HTR-8/SVneo (cell line): ENCODE measurements at regions not wholly inside any gene's neighbourhood (a gene's known extent, or its start where the extent isn't known, plus 50 kb on each side); places are given as distances from the start of the nearest gene placed in this dataset.

Experiments used
- DNase-seq: peaks from one replicate; pipeline ENCODE4 v3.0.0; 2011; ENCODE audit warnings: low spot score, mixed read lengths; ENCODE audit not compliant: insufficient read length
- FAIRE-seq: peaks from 2 replicates; lab custom pipeline; 2011; peaks lifted over from hg19 to GRCh38; lab: Jason Lieb, UNC

DNA sequence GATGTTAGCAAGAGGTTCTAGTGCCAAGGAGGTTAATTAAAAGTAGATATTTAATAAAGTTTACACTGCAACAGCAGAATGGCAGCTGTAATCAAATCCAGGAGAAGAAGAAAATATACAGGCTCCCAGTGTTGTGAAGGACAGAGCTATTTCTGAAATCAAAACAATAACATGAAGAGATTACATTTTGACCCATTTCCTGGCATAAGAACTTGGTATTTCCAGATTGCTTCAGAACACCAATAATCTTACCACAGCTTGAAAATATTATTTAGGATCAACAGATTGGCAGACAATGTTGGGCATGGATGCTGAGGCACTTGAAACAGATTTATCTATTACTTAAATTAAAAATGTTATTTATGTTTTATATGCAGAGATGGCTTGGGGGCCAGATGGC lies 692.5 kb downstream of the KCNA4 start:
- DNase-seq (no peak), FAIRE-seq (no peak)

GRCh38 chr11:29321293-29322132 lies 695.3 kb downstream of the KCNA4 start:
- FAIRE-seq, result peak; percentile 85
- no peak for DNase-seq

DNA sequence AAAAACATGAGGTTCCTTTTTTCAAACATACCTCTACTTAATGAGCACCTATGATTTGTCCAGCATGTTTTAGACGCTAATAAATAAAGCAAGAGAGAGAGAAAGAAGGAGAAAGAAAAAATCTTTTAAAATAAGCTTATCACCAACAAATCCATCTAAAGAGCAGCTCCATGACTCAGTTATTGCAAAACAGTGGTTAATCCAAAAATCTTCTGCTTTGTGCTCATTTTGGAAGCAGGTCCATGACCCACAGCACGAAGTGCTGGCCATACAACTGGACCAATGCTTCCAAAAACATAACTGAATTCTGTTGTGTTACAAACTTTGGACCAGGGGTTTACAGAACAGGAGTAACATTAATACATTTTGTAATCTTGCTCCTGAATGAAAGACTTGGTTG lies 696.6 kb downstream of the KCNA4 start:
- FAIRE-seq (no peak), DNase-seq (no peak)

DNA sequence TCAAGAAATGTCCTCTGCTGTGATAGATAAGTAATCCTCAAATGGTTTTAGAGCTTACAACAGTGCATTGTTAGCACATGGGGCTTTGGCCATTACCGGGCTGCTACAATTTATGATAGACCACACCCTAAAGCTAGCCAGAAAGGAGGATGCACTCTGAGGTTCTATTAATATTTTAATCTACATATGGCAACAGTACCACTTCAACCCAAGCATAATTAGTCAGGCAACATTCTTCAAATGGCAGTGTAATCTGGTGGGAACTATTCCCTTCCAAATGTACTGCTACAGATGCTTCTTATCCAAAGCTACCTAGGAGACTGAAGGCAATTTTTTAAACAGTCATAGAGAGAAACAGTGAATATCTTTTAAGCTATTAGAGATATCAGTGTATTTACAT lies 697.6 kb downstream of the KCNA4 start:
- no peak for FAIRE-seq
- no peak for DNase-seq

- DNase-seq, result no peak
- FAIRE-seq, result peak; percentile 33
Observed at GRCh38 chr11:29318134-29318845, 698.5 kb downstream of the KCNA4 start.

GRCh38 chr11:29317694-29318093 lies 699.1 kb downstream of the KCNA4 start:
- DNase-seq, result no peak
- no peak for FAIRE-seq

DNA sequence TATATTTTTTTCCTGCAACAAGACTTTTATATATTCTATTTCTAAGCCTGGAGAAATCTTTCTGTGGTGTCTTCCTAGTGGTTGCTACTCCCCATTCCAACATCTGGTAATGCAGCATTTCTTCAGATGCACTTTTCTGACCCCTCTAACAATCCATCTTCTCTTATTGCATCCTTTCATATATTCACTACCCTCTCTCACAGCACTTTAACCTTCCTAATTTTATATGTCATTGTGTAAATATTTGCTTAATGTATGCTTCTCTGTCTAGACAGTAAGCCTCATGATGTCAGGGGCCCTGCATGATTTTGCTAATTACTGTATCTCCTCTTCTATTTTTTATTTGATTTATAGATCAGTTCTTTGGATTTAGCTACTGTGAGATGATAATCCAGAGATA lies 701.6 kb downstream of the KCNA4 start:
- FAIRE-seq, result no peak

DNA sequence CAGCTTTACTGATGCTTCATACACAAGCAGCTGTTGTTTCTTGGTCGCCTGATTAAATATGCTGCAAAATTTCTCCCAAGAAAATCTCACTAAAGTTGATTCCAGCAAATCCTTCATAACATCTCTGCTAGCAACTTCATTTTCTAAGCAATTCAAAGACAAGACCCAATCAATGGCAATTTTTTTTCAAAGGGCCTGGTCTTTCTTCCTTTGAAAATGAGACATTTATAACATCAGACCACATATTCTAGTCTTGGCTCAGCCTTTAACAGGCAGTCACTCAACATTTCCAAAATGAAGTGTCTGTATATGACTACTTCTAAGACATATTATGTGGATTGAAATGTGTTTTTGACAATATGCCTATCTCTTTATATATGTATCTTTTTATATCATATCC lies 702.6 kb downstream of the KCNA4 start:
- no peak for DNase-seq
- FAIRE-seq, result no peak

More for the DNA sequence above, 701.6 kb downstream of the KCNA4 start:
- DNase-seq, result no peak

- DNase-seq, result no peak
- no peak for FAIRE-seq
Observed at GRCh38 chr11:29312812-29313211, 704.0 kb downstream of the KCNA4 start.

DNA sequence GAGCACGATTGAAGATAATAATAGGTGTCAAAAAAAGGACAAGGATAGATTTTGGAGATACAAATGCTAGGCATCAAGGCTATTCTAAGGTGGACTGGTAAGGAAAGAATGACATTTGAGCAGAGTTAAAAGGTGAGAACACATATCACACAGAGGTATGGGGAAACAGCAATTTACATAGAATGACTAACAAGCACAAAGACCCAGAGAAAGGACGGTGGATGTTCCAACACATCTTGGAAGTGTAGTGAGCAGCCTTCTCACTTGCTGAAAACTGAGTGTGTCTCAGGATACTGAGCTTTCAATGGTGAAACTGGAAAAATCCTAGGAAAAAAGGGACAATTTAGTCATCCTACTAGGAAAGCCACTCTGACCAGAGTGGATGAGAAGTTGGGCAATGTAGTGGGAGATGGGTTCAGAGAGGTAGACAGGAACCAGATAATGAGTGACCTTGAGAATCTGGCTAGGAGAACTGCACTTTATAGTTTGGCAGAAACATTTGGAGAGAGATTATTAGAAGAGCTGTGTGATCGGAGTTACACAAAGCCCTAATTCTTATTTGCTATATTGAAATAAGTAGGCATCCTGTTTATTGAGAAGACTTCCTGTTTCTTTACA lies 706.0 kb downstream of the KCNA4 start:
- DNase-seq, result no peak
- FAIRE-seq, result peak; percentile 60

- peak; percentile 15 for DNase-seq
- peak; percentile 62 for FAIRE-seq
Observed at GRCh38 chr11:29309992-29310391, 706.8 kb downstream of the KCNA4 start.

- DNase-seq (peak; percentile 19), FAIRE-seq (peak; percentile 86)
Observed at GRCh38 chr11:29306527-29306926, 710.3 kb downstream of the KCNA4 start.

GRCh38 chr11:29305456-29306232 lies 711.2 kb downstream of the KCNA4 start:
- FAIRE-seq (no peak), DNase-seq (no peak)

GRCh38 chr11:29300420-29300819 lies 716.4 kb downstream of the KCNA4 start:
- no peak for FAIRE-seq
- DNase-seq, result peak; percentile 26

GRCh38 chr11:29296680-29297079 lies 720.1 kb downstream of the KCNA4 start:
- FAIRE-seq (no peak), DNase-seq (no peak)

DNA sequence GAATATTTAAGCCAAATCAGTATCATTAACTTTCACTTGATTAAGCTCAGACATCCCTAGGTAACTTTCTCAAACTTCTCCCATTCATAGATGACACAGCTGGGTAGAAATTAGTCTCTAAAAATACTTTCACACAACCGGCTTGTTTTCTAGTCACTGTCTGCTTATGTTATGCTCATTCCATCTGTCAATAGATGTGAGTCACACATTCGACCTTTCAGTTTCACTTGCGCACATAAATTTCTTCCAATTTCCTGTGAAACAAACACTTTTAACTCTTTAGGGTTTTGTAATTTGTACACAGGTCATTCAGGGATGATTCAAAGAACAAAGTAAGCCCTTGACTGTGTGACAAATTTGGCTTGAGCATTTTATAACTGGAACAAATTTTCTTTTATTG lies 723.0 kb downstream of the KCNA4 start:
- FAIRE-seq, result no peak
- peak; percentile 18 for DNase-seq

DNA sequence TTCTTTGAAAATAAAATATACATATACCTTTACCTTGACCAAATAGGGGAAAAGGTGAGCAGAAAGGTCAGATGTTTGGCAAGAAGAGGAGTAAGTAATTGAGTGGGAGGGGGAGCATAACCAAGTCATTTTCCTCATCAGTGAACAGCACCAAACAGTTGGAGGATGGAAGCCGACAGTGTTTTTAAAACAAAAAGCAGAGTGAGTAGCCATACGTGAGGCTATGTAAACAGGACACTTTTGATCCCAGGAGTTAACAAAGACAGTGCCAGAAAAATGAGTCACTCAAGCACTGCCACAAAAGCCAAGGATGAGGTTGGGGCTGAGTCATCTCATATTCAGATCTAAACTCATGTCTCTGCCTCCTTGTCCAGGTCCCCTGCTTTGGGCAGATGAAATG lies 734.7 kb downstream of the KCNA4 start:
- FAIRE-seq (peak; percentile 90), DNase-seq (peak; percentile 35)

GRCh38 chr11:29281271-29281777 lies 735.5 kb downstream of the KCNA4 start:
- FAIRE-seq (no peak), DNase-seq (no peak)

DNA sequence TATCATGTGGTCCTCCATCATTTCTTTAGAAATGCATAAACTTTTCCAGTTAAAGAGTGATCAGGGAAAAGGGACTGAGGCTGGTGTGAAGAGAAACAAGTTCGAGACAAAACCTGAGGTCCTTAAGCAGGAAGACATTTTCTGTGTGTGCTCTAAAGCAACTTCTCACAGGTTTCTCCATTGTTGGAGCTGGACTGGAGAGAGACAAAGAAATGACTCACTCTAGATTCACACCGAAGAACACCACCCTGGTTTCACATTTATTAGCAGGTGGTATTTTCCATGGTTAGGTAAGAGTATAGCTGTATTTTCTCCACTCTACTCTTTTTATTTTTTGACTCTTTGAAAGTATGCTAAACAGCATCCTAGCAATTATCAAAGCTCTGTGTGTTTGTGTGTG lies 736.4 kb downstream of the KCNA4 start:
- no peak for FAIRE-seq
- no peak for DNase-seq

- no peak for FAIRE-seq
Observed at GRCh38 chr11:29279716-29280115, 737.1 kb downstream of the KCNA4 start.

More at GRCh38 chr11:29279716-29280115, 737.1 kb downstream of the KCNA4 start:
- DNase-seq, result no peak
